Right cardiac atrium (tissue), 5 donors: ENCODE measurements at regions not wholly inside any gene's neighbourhood (a gene's known extent, or its start where the extent isn't known, plus 50 kb on each side); places are given as distances from the start of the nearest gene placed in this dataset.
A peak's percentile ranks its signal among the peaks of the same experiment; 100 is the strongest.
"Not testable (repeated sequence)": the region's sequence is repeated elsewhere in the genome, so short reads cannot be mapped to it uniquely, and the experiment has no call there.

Source experiments
- ATAC-seq, 2 donors: fragments of 200-7000 bp; cut with Tn5 transposase; one replicate each; pipeline versions ENCODE4 v1.8.0 to v1.9.1; 2020; ENCODE audit warnings: moderate library complexity in 2 of 2, mild to moderate bottlenecking in 1 of 2
- DNase-seq, 3 donors: peaks; one replicate each; pipeline ENCODE4 v3.0.0-alpha.2; 2020
- H3K27ac ChIP-seq: one replicate; pipeline ENCODE4 v1.5.1; 2013; ENCODE audit warnings: mild to moderate bottlenecking, low read length, control low read depth, moderate library complexity
- H3K27me3 ChIP-seq: one replicate; pipeline ENCODE4 v1.6.1; 2013; ENCODE audit not compliant: control insufficient read depth, insufficient read depth
- H3K4me1 ChIP-seq: one replicate; pipeline ENCODE4 v1.6.1; 2013; ENCODE audit warnings: low read length; ENCODE audit not compliant: control insufficient read depth, insufficient read depth
- H3K4me3 ChIP-seq: one replicate; pipeline ENCODE4 v1.5.1; 2013; ENCODE audit warnings: low read length, control low read depth
- H3K9me3 ChIP-seq: one replicate; pipeline ENCODE4 v1.6.1; 2013; ENCODE audit warnings: low read length; ENCODE audit not compliant: control insufficient read depth
- WGBS: extraction: QIAGEN DNeasy Blood & Tissue Kit; methylation state at CpG from one replicate; pipeline ENCODE4 v1.1.7; 2013; 5-methylcytosine and 5-hydroxymethylcytosine counted together
- intact Hi-C, 4 donors: fragments of 100-400 bp; cut with DNase I; formaldehyde crosslinking; loops; one replicate each; pipeline versions ENCODE4 v1.11.0 to v1.14.0; 2022 to 2023
- donor health status: healthy with polysubstance abuse.
- donor health status: DM: no; HTN: yes; CAD: no.
- donor health status: DM: no; HTN: no; CAD: no.
- donor health status: DM: no; HTN: yes; CAD: no; lungs with severe emphysema.
- donor health status: DM: yes; HTN: yes; CAD: no.

DNA sequence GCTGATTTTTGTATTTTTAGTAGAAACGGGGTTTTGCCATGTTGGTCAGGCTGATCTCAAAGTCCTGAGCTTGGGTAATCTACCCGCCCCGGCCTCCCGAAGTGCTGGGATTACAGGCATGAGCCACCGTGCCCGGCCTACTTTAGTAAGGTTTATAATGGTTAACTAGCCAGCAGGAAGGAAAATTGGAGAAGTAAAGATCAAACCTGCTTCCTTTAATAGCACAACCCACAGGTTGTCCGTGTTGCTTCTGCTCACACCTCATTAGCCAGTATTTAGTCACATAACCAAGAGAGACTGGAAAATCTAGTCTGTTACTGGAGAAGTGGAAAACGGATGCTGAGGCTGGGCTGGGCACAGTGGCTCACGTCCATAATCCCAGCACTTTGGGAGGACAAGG is 51.9 kb upstream of the TBL1XR1 start:
- H3K4me3 ChIP-seq, result no peak overlapping the region
- no peak overlapping the region for H3K27ac ChIP-seq
- no peaks in the 10 kb centered on the region for H3K4me1 ChIP-seq
- 92% methylated on average over 9 of the region's 9 CpGs for WGBS
- DNase-seq, result no peak
- no peaks in the 10 kb centered on the region for H3K9me3 ChIP-seq
- ATAC-seq, result no peak
- intact Hi-C loops, result no loop called here
- no peaks in the 10 kb centered on the region for H3K27me3 ChIP-seq

GRCh38 chr3:177250151-177250550 is 52.9 kb upstream of the TBL1XR1 start:
- intact Hi-C loops, result loop anchor here in 1 of 4 donors (10.0 kb wide), 1 partner anchor 45 kb away; no protein-coding TSS in a partner anchor
- H3K4me1 ChIP-seq, result no peaks in the 10 kb centered on the region

DNA sequence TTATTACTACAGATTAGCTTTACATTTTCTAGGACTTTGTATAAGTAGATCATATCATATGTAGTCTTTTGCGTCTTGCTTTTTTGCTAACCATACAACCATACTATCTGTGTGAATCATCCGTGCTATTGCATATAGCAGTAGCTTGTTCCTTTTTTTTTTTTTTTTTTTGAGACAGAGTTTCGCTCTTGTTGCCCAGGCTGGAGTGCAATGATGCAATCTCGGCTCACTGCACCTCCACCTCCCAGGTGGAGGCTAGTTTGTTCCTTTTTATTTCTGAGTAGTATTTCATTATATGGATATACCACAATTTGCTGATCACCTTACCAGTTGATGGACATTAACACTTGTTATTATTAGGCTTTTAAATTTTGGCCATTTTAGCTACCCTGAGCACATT is 54.5 kb upstream of the TBL1XR1 start:
- WGBS, result 91% methylated on average over 4 of the region's 4 CpGs
- ATAC-seq (no peak), DNase-seq (no peak)
- intact Hi-C loops, result loop anchor here in 1 of 4 donors (10.0 kb wide), 1 partner anchor 47 kb away; no protein-coding TSS in a partner anchor
- Histone ChIP-seq H3K27me3 (no peaks in the 10 kb centered on the region), H3K9me3 (no peaks in the 10 kb centered on the region), H3K27ac (no peak overlapping the region), H3K4me3 (no peak overlapping the region), H3K4me1 (no peaks in the 10 kb centered on the region)

More at GRCh38 chr3:177250151-177250550, 52.9 kb upstream of the TBL1XR1 start:
- WGBS, result 64% methylated on average over 1 of the region's 1 CpG
- Histone ChIP-seq H3K27me3 (no peaks in the 10 kb centered on the region), H3K4me3 (no peak overlapping the region), H3K27ac (no peak overlapping the region), H3K9me3 (no peaks in the 10 kb centered on the region)
- no peak for ATAC-seq
- DNase-seq, result no peak

- no peak for ATAC-seq
- Histone ChIP-seq H3K27ac (no peak overlapping the region), H3K27me3 (no peaks in the 10 kb centered on the region), H3K4me3 (no peak overlapping the region), H3K9me3 (no peaks in the 10 kb centered on the region), H3K4me1 (no peaks in the 10 kb centered on the region)
- DNase-seq, result no peak
- intact Hi-C loops, result loop anchor here in 1 of 4 donors (10.0 kb wide), 1 partner anchor 52 kb away; no protein-coding TSS in a partner anchor
- whole genome bisulfite sequencing, result 89% methylated on average over 1 of the region's 1 CpG
Observed at GRCh38 chr3:177257006-177257405, 59.7 kb upstream of the TBL1XR1 start.

DNA sequence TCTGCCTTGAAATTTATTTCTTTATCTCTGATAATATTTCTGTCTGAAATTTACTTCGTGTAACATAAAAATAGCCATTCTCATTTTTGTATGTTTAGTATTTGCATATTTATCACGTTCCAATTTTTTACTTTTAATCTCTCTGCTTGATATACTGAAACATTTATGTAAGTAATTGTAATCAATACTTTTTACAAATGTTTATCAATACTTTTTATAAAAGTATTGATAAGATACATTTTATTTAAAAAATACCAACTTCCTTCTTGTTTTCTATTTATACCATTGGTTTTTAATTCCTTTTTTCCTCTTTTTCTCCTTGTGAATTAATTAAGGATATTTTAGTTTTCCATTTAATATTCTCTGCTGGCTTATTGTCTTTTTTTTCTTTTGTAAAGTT is 60.3 kb upstream of the TBL1XR1 start:
- WGBS, result 82% methylated on average over 2 of the region's 2 CpGs
- no peak overlapping the region for H3K4me3 ChIP-seq
- no peaks in the 10 kb centered on the region for H3K4me1 ChIP-seq
- H3K9me3 ChIP-seq, result no peaks in the 10 kb centered on the region
- intact Hi-C loops, result loop anchor here in 1 of 4 donors (10.0 kb wide), 1 partner anchor 53 kb away; no protein-coding TSS in a partner anchor
- H3K27me3 ChIP-seq, result no peaks in the 10 kb centered on the region
- DNase-seq (no peak), ATAC-seq (no peak)
- H3K27ac ChIP-seq, result no peak overlapping the region

DNA sequence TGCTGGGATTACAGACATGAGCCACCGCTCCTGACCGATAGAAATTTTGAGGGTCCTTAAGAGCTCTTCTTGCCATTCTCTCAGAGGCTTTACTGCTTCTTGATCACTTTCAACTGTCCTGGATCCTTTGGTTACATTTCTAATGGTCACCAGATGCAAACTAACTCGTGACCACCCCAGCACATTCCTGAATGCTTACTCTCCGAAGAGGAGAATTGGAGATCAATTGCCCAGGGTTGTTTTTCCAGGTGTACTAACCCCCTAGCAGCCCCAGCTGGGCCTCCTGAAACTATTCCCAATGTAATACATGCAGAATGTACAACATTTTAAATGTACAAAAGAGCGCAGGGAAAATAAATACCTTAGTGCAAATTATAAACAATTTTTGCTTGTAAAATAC is 65.1 kb upstream of the TBL1XR1 start:
- H3K9me3 ChIP-seq, result no peaks in the 10 kb centered on the region
- H3K27ac ChIP-seq, result no peak overlapping the region
- DNase-seq, result no peak
- no peaks in the 10 kb centered on the region for H3K27me3 ChIP-seq
- 95% methylated on average over 5 of the region's 5 CpGs for WGBS
- intact Hi-C loops, result no loop called here
- no peak for ATAC-seq
- H3K4me3 ChIP-seq, result no peak overlapping the region
- H3K4me1 ChIP-seq, result no peaks in the 10 kb centered on the region

DNA sequence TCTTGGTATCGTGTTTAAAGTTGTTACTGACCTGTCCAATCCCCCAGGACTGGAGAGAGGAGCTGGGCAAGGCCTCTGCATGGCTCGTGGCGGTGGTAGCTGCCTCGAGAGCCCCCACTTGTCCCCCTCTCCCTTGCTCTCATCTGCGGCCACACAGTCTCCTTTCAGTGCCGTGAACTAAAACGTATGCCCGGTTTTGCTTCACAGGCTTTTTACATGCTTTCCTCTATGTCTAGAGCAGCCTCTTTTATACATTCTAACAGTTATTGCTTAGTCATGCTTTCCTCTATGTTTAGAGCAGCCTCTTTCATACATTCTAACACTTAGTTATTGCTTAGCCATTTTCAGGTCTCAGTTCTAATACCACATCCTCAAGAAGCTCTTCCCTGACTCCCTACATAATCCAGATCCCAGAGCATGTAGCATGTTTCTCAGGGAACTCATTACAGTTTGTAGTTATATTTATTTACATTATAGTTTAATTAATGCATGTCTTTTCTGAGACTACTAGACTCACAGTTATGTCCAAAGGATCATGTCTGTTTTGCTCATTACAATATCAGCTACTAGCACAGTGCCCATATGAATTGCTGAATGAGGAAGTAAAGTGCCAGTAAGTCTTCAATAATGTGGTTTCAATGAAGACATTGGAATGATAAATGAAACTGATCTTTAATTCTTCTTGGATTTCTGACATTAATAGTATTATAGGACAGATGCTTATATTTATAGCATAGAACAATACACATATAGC is 66.5 kb upstream of the TBL1XR1 start:
- H3K9me3 ChIP-seq, result no peaks in the 10 kb centered on the region
- no peak for ATAC-seq
- H3K27me3 ChIP-seq, result no peaks in the 10 kb centered on the region
- intact Hi-C loops, result no loop called here
- no peak overlapping the region for H3K4me3 ChIP-seq
- 63% methylated on average over 8 of the region's 8 CpGs for whole genome bisulfite sequencing
- no peak overlapping the region for H3K27ac ChIP-seq
- H3K4me1 ChIP-seq, result no peaks in the 10 kb centered on the region
- no peak for DNase-seq

DNA sequence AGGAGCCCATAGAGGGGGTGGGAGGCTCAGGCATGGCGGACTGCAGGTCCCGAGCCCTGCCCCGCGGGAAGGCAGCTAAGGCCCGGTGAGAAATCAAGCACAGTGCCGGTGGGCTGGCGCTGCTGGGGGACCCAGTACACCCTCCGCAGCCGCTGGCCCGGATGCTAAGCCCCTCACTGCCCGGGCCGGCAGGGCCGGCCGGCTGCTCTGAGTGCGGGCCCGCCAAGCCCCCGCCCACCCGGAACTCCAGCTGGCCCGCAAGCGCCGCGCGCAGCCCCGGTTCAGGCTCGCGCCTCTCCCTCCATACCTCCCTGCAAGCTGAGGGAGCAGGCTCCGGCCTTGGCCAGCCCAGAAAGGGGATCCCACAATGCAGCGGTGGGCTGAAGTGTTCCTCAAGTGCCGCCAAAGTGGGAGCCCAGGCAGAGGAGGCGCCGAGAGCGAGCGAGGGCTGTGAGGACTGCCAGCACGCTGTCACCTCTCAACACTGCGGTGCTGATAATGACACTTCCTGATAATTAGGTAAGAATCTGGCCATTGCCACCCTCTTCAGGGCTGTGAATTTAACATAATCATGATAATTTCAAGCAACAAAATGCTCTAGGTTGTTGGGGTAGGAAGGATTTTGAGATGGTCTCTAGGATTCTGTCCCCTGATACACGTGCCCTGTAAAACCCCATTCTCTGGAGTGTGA is 74.7 kb upstream of the TBL1XR1 start:
- ATAC-seq, result peak; percentile 53 to 60
- intact Hi-C loops, result loop anchor here in 1 of 4 donors (10.0 kb wide), 1 partner anchor 67 kb away; no protein-coding TSS in a partner anchor

GRCh38 chr3:177278016-177278415 is 80.7 kb upstream of the TBL1XR1 start:
- no peak for ATAC-seq
- Histone ChIP-seq H3K4me3 (no peak overlapping the region), H3K9me3 (no peaks in the 10 kb centered on the region), H3K4me1 (no peaks in the 10 kb centered on the region), H3K27me3 (no peaks in the 10 kb centered on the region), H3K27ac (no peak overlapping the region)
- DNase-seq, result no peak
- intact Hi-C loops, result loop anchor here in 1 of 4 donors (10.0 kb wide), 1 partner anchor 73 kb away; no protein-coding TSS in a partner anchor

More for the DNA sequence above, 74.7 kb upstream of the TBL1XR1 start:
- not testable (repeated sequence) for H3K4me3 ChIP-seq, H3K27me3 ChIP-seq, H3K4me1 ChIP-seq, H3K9me3 ChIP-seq, H3K27ac ChIP-seq
- peak in 1 of 3 donors; percentile 58 for DNase-seq
- 81% methylated on average over 36 of the region's 36 CpGs for WGBS

GRCh38 chr3:177279118-177279815 is 82.0 kb upstream of the TBL1XR1 start:
- intact Hi-C loops, result loop anchor here in 1 of 4 donors (10.0 kb wide), 1 partner anchor 74 kb away; no protein-coding TSS in a partner anchor
- ATAC-seq, result no peak

More at GRCh38 chr3:177279118-177279815, 82.0 kb upstream of the TBL1XR1 start:
- Histone ChIP-seq H3K27me3 (no peaks in the 10 kb centered on the region), H3K4me3 (no peak overlapping the region), H3K27ac (no peak overlapping the region), H3K9me3 (no peaks in the 10 kb centered on the region), H3K4me1 (no peaks in the 10 kb centered on the region)
- 71% methylated on average over 7 of the region's 7 CpGs for WGBS
- no peak for DNase-seq
